ENCODE measurements at regions not wholly inside any gene's neighbourhood (a gene's known extent, or its start where the extent isn't known, plus 50 kb on each side); places are given as distances from the start of the nearest gene placed in this dataset.
"Not testable (repeated sequence)": the region's sequence is repeated elsewhere in the genome, so short reads cannot be mapped to it uniquely, and the experiment has no call there.

- no peak for DNase-seq
Measured at GRCh38 chrX:150216716-150217115, 146.4 kb upstream of the MAMLD1 start.

GRCh38 chrX:150217609-150218008, 145.5 kb upstream of the MAMLD1 start:
- DNase-seq, result no peak

GRCh38 chrX:150219374-150220185, 143.5 kb upstream of the MAMLD1 start:
- peak; percentile 34 for DNase-seq

GRCh38 chrX:150223176-150224015, 139.7 kb upstream of the MAMLD1 start:
- no peak for DNase-seq

- DNase-seq, result no peak
Measured at GRCh38 chrX:150224676-150225075, 138.4 kb upstream of the MAMLD1 start.

GRCh38 chrX:150225266-150225665, 137.9 kb upstream of the MAMLD1 start:
- DNase-seq, result no peak

GRCh38 chrX:150225756-150226155, 137.4 kb upstream of the MAMLD1 start:
- no peak for DNase-seq

GRCh38 chrX:150226223-150226965, 136.7 kb upstream of the MAMLD1 start:
- no peak for DNase-seq

GRCh38 chrX:150227321-150227860, 135.7 kb upstream of the MAMLD1 start:
- DNase-seq, result no peak

- no peak for DNase-seq
Measured at GRCh38 chrX:150227873-150228410, 135.2 kb upstream of the MAMLD1 start.

GRCh38 chrX:150228431-150228830, 134.7 kb upstream of the MAMLD1 start:
- DNase-seq, result no peak

GRCh38 chrX:150229030-150229429, 134.1 kb upstream of the MAMLD1 start:
- no peak for DNase-seq

- DNase-seq, result no peak
Measured at GRCh38 chrX:150229481-150229880, 133.6 kb upstream of the MAMLD1 start.

GRCh38 chrX:150230952-150231351, 132.2 kb upstream of the MAMLD1 start:
- DNase-seq, result not testable (repeated sequence)

- not testable (repeated sequence) for DNase-seq
Measured at GRCh38 chrX:150231368-150231767, 131.7 kb upstream of the MAMLD1 start.

GRCh38 chrX:150232222-150232621, 130.9 kb upstream of the MAMLD1 start:
- not testable (repeated sequence) for DNase-seq

GRCh38 chrX:150234126-150234525, 129.0 kb upstream of the MAMLD1 start:
- DNase-seq, result no peak

- DNase-seq, result no peak
Measured at GRCh38 chrX:150236327-150236726, 126.8 kb upstream of the MAMLD1 start.

- no peak for DNase-seq
Measured at GRCh38 chrX:150238632-150239382, 124.3 kb upstream of the MAMLD1 start.

GRCh38 chrX:150239946-150240642, 123.0 kb upstream of the MAMLD1 start:
- DNase-seq, result no peak

- DNase-seq, result no peak
Measured at GRCh38 chrX:150240643-150240970, 122.5 kb upstream of the MAMLD1 start.

Measured in left hindlimb (tissue), 1 donor.